ENCODE measurements at regions not wholly inside any gene's neighbourhood (a gene's known extent, or its start where the extent isn't known, plus 50 kb on each side); places are given as distances from the start of the nearest gene placed in this dataset.

DNA sequence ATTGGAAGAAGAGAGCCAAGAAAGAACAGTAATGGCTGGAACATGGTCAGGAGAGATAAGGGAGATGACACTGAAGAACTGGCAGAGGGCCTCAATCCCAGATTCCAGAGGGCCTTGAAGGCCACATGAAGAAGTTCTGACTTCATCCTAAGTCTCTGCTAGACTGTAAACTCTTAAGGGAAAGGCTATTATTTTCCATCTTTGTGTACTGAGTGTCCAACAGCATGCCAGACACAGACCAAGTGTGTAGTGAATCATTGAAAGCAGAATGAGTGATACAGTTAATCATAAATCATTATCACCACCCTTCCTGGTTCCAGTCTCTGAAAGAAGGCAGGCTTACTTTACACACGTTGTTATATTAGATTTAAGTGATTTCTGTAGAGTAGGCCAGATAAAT is 185.3 kb upstream of the C11orf87 start:
- 0% methylated on average over 1 of the region's 1 CpG for WGBS (ENCODE audit: insufficient coverage, low coverage, missing lambda C conversion rate)
- intact Hi-C loops (cut with micrococcal nuclease) = no loop called here
- H3K4me3 ChIP-seq = no peak overlapping the region
- no peaks in the 10 kb centered on the region for H3K4me1 ChIP-seq (replicated peaks in 1 of 2; ENCODE audit: control insufficient read depth in 2 of 2, insufficient read depth in 2 of 2, low read length in 2 of 2)
- in situ Hi-C loops (cut with MboI) = no loop called here
- H3K9me3 ChIP-seq (replicated peaks; ENCODE audit: control insufficient read depth, insufficient read depth, low read depth, low read length) = no peaks in the 10 kb centered on the region; the same call in 1 of the 2 replicates
- H3K36me3 ChIP-seq (ENCODE audit: control insufficient read depth, insufficient read depth, low read length) = no peaks in the 10 kb centered on the region
- no peaks in the 10 kb centered on the region for H3K27me3 ChIP-seq (ENCODE audit: control insufficient read depth in 2 of 2, insufficient read depth in 2 of 2, low read length in 2 of 2)
- no peaks in the 10 kb centered on the region for H3K9me1 ChIP-seq (ENCODE audit: control insufficient read depth, insufficient read depth, low read length)
- no peak overlapping the region for H3K27ac ChIP-seq (ENCODE audit: extremely low read depth, low read depth, low read length)
- ChIA-PET CTCF (ENCODE audit: low intra/inter-chr PET ratio) (no interaction called here), POLR2A (no interaction called here)
- DNase-seq (ENCODE audit: extremely low read depth in 1 of 4, low spot score in 3 of 4) (no peak), ATAC-seq (no peak), FAIRE-seq (no peak)
- H4K20me1 ChIP-seq (replicated peaks; ENCODE audit: control insufficient read depth, insufficient read depth, low read length) = no peaks in the 10 kb centered on the region
- no peaks in the 10 kb centered on the region for H3K79me2 ChIP-seq (ENCODE audit: control insufficient read depth, insufficient read depth, low read length)
- H3K9ac ChIP-seq (ENCODE audit: insufficient read depth in 1 of 2, low read depth in 2 of 2, low read length in 2 of 2) = no peak overlapping the region
- H3K4me2 ChIP-seq (ENCODE audit: insufficient read depth, low read length) = no peak overlapping the region
- H2AFZ ChIP-seq (ENCODE audit: low read depth, low read length) = no peak overlapping the region
- no TSS peak for BruUV-seq (replicated peaks)
- TF ChIP-seq MTA1 (IDR thresholded peaks at IDR 0.05; ENCODE audit: borderline replicate concordance) (no peak), TARDBP (IDR thresholded peaks at IDR 0.05) (no peak), SIRT6 (IDR thresholded peaks at IDR 0.05; ENCODE audit: low read depth, low read length) (no peak), RHOXF2B (CRISPR knock-in tag; conservative IDR thresholded peaks at IDR 0.05) (no peak), MCM3 (IDR thresholded peaks at IDR 0.05) (no peak), SP2 (IDR thresholded peaks at IDR 0.05; ENCODE audit: extremely low read depth, low read depth, low read length, poor library complexity, severe bottlenecking) (no peak), RFX5 (IDR thresholded peaks at IDR 0.05; ENCODE audit: low read depth, low read length) (no peak), HNRNPK (IDR thresholded peaks at IDR 0.05; ENCODE audit: low read depth, low read length, poor library complexity, severe bottlenecking) (no peak), ZNF134 (CRISPR knock-in tag; conservative IDR thresholded peaks at IDR 0.05) (no peak)
- TF ChIP-seq, protein P1, sequence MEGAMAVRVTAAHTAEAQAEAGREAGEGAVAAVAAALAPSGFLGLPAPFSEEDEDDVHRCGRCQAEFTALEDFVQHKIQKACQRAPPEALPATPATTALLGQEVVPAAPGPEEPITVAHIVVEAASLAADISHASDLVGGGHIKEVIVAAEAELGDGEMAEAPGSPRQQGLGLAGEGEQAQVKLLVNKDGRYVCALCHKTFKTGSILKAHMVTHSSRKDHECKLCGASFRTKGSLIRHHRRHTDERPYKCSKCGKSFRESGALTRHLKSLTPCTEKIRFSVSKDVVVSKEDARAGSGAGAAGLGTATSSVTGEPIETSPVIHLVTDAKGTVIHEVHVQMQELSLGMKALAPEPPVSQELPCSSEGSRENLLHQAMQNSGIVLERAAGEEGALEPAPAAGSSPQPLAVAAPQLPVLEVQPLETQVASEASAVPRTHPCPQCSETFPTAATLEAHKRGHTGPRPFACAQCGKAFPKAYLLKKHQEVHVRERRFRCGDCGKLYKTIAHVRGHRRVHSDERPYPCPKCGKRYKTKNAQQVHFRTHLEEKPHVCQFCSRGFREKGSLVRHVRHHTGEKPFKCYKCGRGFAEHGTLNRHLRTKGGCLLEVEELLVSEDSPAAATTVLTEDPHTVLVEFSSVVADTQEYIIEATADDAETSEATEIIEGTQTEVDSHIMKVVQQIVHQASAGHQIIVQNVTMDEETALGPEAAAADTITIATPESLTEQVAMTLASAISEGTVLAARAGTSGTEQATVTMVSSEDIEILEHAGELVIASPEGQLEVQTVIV (CRISPR knock-in tag; IDR thresholded peaks at IDR 0.05; ENCODE audit: borderline replicate concordance) = no peak
- TF ChIP-seq, protein P2, sequence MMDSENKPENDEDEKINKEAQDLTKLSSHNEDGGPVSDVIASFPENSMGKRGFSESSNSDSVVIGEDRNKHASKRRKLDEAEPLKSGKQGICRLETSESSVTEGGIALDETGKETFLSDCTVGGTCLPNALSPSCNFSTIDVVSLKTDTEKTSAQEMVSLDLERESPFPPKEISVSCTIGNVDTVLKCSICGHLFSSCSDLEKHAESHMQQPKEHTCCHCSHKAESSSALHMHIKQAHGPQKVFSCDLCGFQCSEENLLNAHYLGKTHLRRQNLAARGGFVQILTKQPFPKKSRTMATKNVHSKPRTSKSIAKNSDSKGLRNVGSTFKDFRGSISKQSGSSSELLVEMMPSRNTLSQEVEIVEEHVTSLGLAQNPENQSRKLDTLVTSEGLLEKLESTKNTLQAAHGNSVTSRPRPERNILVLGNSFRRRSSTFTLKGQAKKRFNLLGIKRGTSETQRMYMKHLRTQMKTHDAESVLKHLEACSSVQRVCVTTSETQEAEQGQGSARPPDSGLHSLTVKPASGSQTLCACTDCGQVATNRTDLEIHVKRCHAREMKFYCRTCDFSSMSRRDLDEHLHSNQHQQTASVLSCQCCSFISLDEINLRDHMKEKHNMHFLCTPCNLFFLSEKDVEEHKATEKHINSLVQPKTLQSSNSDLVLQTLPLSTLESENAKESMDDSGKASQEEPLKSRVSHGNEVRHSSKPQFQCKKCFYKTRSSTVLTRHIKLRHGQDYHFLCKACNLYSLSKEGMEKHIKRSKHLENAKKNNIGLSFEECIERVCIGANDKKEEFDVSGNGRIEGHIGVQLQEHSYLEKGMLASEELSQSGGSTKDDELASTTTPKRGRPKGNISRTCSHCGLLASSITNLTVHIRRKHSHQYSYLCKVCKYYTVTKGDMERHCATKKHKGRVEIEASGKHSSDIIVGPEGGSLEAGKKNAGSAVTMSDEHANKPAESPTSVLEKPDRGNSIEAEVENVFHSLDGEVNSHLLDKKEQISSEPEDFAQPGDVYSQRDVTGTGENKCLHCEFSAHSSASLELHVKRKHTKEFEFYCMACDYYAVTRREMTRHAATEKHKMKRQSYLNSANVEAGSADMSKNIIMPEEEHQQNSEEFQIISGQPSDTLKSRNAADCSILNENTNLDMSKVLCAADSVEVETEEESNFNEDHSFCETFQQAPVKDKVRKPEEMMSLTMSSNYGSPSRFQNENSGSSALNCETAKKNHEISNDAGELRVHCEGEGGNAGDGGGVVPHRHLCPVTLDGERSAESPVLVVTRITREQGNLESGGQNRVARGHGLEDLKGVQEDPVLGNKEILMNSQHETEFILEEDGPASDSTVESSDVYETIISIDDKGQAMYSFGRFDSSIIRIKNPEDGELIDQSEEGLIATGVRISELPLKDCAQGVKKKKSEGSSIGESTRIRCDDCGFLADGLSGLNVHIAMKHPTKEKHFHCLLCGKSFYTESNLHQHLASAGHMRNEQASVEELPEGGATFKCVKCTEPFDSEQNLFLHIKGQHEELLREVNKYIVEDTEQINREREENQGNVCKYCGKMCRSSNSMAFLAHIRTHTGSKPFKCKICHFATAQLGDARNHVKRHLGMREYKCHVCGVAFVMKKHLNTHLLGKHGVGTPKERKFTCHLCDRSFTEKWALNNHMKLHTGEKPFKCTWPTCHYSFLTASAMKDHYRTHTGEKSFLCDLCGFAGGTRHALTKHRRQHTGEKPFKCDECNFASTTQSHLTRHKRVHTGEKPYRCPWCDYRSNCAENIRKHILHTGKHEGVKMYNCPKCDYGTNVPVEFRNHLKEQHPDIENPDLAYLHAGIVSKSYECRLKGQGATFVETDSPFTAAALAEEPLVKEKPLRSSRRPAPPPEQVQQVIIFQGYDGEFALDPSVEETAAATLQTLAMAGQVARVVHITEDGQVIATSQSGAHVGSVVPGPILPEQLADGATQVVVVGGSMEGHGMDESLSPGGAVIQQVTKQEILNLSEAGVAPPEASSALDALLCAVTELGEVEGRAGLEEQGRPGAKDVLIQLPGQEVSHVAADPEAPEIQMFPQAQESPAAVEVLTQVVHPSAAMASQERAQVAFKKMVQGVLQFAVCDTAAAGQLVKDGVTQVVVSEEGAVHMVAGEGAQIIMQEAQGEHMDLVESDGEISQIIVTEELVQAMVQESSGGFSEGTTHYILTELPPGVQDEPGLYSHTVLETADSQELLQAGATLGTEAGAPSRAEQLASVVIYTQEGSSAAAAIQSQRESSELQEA (IDR thresholded peaks at IDR 0.05; ENCODE audit: low read depth) = no peak
- TF ChIP-seq, protein P3, sequence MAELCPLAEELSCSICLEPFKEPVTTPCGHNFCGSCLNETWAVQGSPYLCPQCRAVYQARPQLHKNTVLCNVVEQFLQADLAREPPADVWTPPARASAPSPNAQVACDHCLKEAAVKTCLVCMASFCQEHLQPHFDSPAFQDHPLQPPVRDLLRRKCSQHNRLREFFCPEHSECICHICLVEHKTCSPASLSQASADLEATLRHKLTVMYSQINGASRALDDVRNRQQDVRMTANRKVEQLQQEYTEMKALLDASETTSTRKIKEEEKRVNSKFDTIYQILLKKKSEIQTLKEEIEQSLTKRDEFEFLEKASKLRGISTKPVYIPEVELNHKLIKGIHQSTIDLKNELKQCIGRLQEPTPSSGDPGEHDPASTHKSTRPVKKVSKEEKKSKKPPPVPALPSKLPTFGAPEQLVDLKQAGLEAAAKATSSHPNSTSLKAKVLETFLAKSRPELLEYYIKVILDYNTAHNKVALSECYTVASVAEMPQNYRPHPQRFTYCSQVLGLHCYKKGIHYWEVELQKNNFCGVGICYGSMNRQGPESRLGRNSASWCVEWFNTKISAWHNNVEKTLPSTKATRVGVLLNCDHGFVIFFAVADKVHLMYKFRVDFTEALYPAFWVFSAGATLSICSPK (IDR thresholded peaks at IDR 0.05; ENCODE audit: borderline replicate concordance) = no peak
